Fibroblast of pulmonary artery (primary cell): ENCODE measurements at regions not wholly inside any gene's neighbourhood (a gene's known extent, or its start where the extent isn't known, plus 50 kb on each side); places are given as distances from the start of the nearest gene placed in this dataset.

Source experiments
- DNase-seq: peaks from one replicate; pipeline ENCODE4 v3.0.0-alpha.2; 2010; ENCODE audit warnings: low read depth
- H3K4me3 ChIP-seq: replicated peaks from 2 replicates; pipeline ENCODE4 v1.5.1; 2011; ENCODE audit warnings: low read depth, mild to moderate bottlenecking, control low read depth, low read length, moderate library complexity
- TF ChIP-seq, protein P1 (sequence below): IDR thresholded peaks from 2 replicates; pipeline ENCODE4 v1.5.1; 2011; ENCODE audit warnings: mild to moderate bottlenecking, control low read depth, low read length, inconsistent platforms; ENCODE audit errors: missing control alignments

DNA sequence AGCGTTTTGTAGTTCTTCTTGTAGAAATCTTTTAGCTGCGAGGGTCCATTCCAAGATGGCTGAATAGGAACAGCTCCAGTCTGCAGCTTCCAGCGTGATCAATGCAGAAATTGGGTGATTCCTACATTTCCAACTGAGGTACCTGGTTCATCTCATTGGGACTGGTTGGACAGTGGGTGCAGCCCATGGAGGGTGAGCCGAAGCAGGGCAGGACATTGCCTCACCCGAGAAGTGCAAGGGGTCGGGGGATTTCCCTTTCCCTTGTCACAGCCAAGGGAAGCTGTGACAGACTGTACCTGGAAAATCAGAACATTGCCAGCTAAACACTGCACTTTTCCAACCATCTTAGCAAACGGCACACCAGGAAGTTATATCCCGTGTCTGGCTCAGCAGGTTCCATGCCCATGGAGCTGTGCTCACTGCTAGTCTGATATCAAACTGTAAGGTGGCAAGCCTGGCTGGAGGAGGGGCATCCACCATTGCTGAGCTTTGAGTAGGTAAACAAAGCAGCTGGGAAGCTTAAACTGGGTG lies 176.0 kb upstream of the SPRY2 start:
- TF ChIP-seq, protein P1, sequence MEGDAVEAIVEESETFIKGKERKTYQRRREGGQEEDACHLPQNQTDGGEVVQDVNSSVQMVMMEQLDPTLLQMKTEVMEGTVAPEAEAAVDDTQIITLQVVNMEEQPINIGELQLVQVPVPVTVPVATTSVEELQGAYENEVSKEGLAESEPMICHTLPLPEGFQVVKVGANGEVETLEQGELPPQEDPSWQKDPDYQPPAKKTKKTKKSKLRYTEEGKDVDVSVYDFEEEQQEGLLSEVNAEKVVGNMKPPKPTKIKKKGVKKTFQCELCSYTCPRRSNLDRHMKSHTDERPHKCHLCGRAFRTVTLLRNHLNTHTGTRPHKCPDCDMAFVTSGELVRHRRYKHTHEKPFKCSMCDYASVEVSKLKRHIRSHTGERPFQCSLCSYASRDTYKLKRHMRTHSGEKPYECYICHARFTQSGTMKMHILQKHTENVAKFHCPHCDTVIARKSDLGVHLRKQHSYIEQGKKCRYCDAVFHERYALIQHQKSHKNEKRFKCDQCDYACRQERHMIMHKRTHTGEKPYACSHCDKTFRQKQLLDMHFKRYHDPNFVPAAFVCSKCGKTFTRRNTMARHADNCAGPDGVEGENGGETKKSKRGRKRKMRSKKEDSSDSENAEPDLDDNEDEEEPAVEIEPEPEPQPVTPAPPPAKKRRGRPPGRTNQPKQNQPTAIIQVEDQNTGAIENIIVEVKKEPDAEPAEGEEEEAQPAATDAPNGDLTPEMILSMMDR: no peak
- DNase-seq: no peak
- H3K4me3 ChIP-seq: no peak overlapping the region

DNA sequence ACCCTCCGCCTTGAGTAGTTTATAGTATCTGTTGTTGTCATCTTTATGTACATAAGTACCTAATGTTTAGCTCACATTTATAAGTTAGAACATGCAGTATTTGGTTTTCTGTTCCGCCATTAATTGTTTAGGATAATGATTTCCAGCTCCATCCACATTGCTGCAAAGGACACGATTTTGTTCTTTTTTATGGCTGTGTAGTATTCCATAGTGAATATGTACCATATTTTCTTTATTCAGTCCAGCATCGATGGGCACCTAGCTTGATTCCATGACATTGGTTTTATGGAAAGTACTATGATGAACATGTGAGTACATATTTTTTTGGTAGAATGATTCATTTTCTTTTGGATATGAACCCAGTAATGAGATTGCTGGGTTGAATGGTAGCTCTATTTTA lies 174.4 kb upstream of the SPRY2 start:
- no peak overlapping the region for H3K4me3 ChIP-seq
- DNase-seq: no peak
- TF ChIP-seq, protein P1: no peak

DNA sequence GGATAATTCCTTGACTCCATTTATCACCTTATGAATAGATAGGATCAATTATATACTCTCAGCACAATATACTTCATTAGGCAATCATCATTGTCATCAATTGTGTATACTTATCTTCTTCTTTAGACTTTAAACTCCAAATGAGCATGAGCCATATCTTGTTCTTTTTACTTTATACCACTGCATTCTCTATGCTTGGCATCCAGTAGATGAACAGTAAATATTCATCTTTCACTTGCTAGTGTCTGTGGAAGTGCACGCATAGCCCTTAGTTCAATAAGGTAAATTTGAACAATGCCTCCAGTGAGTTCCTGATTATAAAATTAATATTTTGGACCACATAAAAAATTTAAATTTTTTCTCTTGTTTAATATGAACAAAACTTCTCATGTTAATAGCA lies 172.3 kb upstream of the SPRY2 start:
- H3K4me3 ChIP-seq: no peak overlapping the region
- no peak for DNase-seq
- TF ChIP-seq, protein P1: no peak

DNA sequence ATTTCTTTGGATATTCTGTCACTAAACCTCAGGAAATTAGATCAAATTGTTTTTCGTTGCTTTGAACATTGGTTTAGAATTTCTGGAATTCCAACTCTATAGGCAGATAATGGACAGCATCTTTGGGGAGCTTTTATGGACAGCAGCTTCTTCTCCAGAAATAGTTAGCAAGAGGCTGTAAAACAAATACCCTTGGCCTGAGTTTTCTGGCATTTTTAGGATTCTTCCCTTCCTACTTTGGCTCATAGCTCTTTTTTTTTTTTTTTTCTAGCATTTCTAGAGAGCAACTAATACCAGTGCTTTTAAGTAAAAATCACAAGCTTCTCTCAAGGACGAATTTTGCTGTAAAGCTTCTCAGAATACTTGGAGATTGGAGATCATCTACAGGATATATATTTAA lies 169.8 kb upstream of the SPRY2 start:
- TF ChIP-seq, protein P1: no peak
- no peak for DNase-seq

DNA sequence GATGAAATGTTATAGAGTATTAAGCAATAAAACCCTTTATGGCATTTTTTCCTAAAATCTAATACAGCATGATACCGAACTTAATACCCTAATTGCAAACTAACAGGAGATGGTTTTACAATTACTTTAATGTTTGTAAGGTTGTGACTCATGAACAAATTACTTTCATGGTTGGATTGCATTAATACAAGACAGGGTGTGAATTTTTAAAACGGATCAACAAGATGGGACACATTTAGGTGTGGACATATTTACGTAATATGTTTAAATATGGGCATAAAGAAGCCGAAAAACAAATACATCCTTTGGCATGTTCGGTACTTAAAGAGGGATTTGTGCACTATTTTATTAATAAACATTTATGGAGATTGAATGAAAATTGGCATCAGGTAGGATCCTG lies 168.3 kb upstream of the SPRY2 start:
- TF ChIP-seq, protein P1: no peak
- DNase-seq: no peak
- H3K4me3 ChIP-seq: no peak overlapping the region

More for the DNA sequence above, 169.8 kb upstream of the SPRY2 start:
- H3K4me3 ChIP-seq: no peak overlapping the region

DNA sequence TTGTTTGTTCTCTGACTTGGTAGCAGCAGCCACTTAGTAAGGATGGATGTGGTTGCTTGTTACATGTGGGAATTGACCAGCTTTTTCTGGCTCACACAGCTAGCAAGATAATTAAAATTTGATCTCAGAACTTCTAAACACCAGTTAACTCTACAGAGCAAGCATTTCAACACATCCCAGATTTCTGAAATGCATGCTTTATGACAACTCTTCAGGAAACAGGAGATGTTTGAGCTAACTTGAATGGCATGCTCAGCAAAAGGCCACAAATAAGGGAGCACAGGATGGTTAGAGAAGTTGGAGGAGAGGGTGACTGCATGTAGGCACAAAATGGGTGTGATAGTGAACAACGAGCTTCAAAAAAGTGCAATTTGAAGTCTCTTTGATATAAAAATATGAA lies 167.1 kb upstream of the SPRY2 start:
- peak; percentile 36 for DNase-seq
- no peak overlapping the region for H3K4me3 ChIP-seq
- TF ChIP-seq, protein P1: no peak

DNA sequence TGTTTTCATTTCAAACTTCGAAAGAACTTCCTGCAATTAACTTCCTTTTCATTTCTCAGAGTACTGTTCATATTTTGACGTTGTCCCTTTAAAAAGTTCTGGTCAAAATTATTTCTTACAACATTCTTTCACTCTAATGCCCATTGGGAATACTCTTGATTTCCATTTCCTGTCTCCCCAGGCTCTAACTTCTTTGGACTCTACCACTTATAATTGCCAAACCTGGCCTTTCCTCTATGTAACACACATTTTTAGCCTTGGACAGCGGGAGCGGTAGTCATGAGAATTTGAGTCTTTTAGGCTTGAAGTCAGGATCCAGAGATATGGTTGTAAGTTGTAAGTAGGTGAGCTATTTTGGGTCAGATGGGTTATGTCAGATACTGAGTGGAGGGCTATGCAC lies 163.5 kb upstream of the SPRY2 start:
- TF ChIP-seq, protein P1: no peak
- no peak overlapping the region for H3K4me3 ChIP-seq
- peak; percentile 25 for DNase-seq
